WTC11 (cell line): ENCODE measurements at regions not wholly inside any gene's neighbourhood (a gene's known extent, or its start where the extent isn't known, plus 50 kb on each side); places are given as distances from the start of the nearest gene placed in this dataset.

Experiments used
- ATAC-seq: fragments of 200-7000 bp; cut with Tn5 transposase; 2 replicates; pipeline ENCODE4 v1.10.0; 2021; ENCODE audit warnings: mild to moderate bottlenecking, moderate library complexity
- CTCF ChIA-PET: fragments of 300-600 bp; sonication (Branson Sonifier 250); formaldehyde crosslinking; loops from one replicate; lab custom pipeline; 2021; ENCODE audit warnings: antibody characterized with exemption; lab: Charles Lee
- POLR2A ChIA-PET: fragments of 350-600 bp; sonication (Branson Sonifier 250); formaldehyde crosslinking; loops from one replicate; lab custom pipeline; 2021; ENCODE audit warnings: antibody characterized with exemption; lab: Charles Lee
- DNase-seq: peaks from one replicate; pipeline ENCODE4 v3.0.0; 2021; ENCODE audit warnings: low spot score
- H3K27ac Mint-ChIP-seq: 2 replicates; pipeline ENCODE4 v1.8.0; 2021; ENCODE audit warnings: mixed read lengths
- H3K27me3 Mint-ChIP-seq: 2 replicates; pipeline ENCODE4 v1.8.0; 2021; ENCODE audit warnings: low read depth, mild to moderate bottlenecking, moderate library complexity, mixed read lengths
- H3K36me3 Mint-ChIP-seq: 2 replicates; pipeline ENCODE4 v1.8.0; 2021; ENCODE audit warnings: mixed read lengths
- H3K4me1 Mint-ChIP-seq: 2 replicates; pipeline ENCODE4 v1.8.0; 2022; ENCODE audit warnings: mixed read lengths
- H3K4me3 Mint-ChIP-seq: 2 replicates; pipeline ENCODE4 v1.8.0; 2021; ENCODE audit warnings: mild to moderate bottlenecking, moderate library complexity, mixed read lengths
- H3K9me3 Mint-ChIP-seq: 2 replicates; pipeline ENCODE4 v1.8.0; 2021; ENCODE audit warnings: mixed read lengths
- AFF4 ChIP-seq: sonication (generic); formaldehyde crosslinking; IDR thresholded peaks from 2 replicates; pipeline ENCODE4 v1.8.1; 2023; ENCODE audit warnings: mild to moderate bottlenecking, missing genetic modification reagents, borderline replicate concordance
- E2F4 ChIP-seq: sonication (generic); formaldehyde crosslinking; IDR thresholded peaks from 2 replicates; pipeline ENCODE4 v1.8.1; 2022; ENCODE audit warnings: low read depth, mild to moderate bottlenecking, moderate library complexity, missing genetic modification reagents, borderline replicate concordance
- GRHL2 ChIP-seq: fragments of 250-450 bp; sonication (Bioruptor Pico); IDR thresholded peaks from 2 replicates; pipeline ENCODE4 v1.8.0; 2022; ENCODE audit warnings: mild to moderate bottlenecking, moderate library complexity; ENCODE audit not compliant: insufficient replicate concordance, severe bottlenecking
- HMGA2 ChIP-seq: fragments of 250-450 bp; sonication (Bioruptor Pico); IDR thresholded peaks from 2 replicates; pipeline ENCODE4 v1.4.0; 2021; ENCODE audit warnings: mild to moderate bottlenecking, moderate library complexity
- KAT7 ChIP-seq: sonication (generic); formaldehyde crosslinking; IDR thresholded peaks from 2 replicates; pipeline ENCODE4 v1.8.1; 2023; ENCODE audit warnings: missing genetic modification reagents, mild to moderate bottlenecking, borderline replicate concordance
- MLX ChIP-seq: sonication (generic); formaldehyde crosslinking; IDR thresholded peaks from 2 replicates; pipeline ENCODE4 v1.8.1; 2023; ENCODE audit warnings: mild to moderate bottlenecking, missing genetic modification reagents, moderate library complexity
- NFATC4 ChIP-seq: fragments of 250-450 bp; sonication (Bioruptor Pico); IDR thresholded peaks from 2 replicates; pipeline ENCODE4 v1.9.0; 2021; ENCODE audit warnings: mild to moderate bottlenecking
- PRRX2 ChIP-seq: fragments of 250-450 bp; sonication (Bioruptor Pico); IDR thresholded peaks from 2 replicates; pipeline ENCODE4 v1.8.0; 2021; ENCODE audit warnings: mild to moderate bottlenecking
- RORB ChIP-seq: fragments of 250-450 bp; sonication (Bioruptor Pico); IDR thresholded peaks from 2 replicates; pipeline ENCODE4 v1.9.0; 2021; ENCODE audit warnings: mild to moderate bottlenecking
- SMAD4 ChIP-seq: sonication (generic); formaldehyde crosslinking; IDR thresholded peaks from 2 replicates; pipeline ENCODE4 v1.8.0; 2022; ENCODE audit warnings: mild to moderate bottlenecking, missing genetic modification reagents
- TP53 ChIP-seq: sonication (generic); formaldehyde crosslinking; IDR thresholded peaks from 2 replicates; pipeline ENCODE4 v1.8.1; 2023; ENCODE audit warnings: mild to moderate bottlenecking, missing genetic modification reagents
- ZNF121 ChIP-seq: sonication (generic); formaldehyde crosslinking; IDR thresholded peaks from 2 replicates; pipeline ENCODE4 v1.8.0; 2023; ENCODE audit warnings: missing genetic modification reagents
- ZNF219 ChIP-seq: sonication (generic); formaldehyde crosslinking; IDR thresholded peaks from 2 replicates; pipeline ENCODE4 v1.8.0; 2023; ENCODE audit warnings: missing genetic modification reagents, mild to moderate bottlenecking, borderline replicate concordance
- ZNF232 ChIP-seq: sonication (generic); formaldehyde crosslinking; IDR thresholded peaks from 2 replicates; pipeline ENCODE4 v1.8.0; 2022; ENCODE audit warnings: mild to moderate bottlenecking, missing genetic modification reagents
- ZNF263 ChIP-seq: sonication (generic); formaldehyde crosslinking; IDR thresholded peaks from 2 replicates; pipeline ENCODE4 v1.8.1; 2022; ENCODE audit warnings: low read depth, mild to moderate bottlenecking, moderate library complexity, missing genetic modification reagents
- TF ChIP-seq, protein P1 (sequence below): fragments of 250-450 bp; sonication (Bioruptor Pico); IDR thresholded peaks from 2 replicates; pipeline ENCODE4 v2.1.2; 2022; ENCODE audit warnings: mild to moderate bottlenecking, moderate library complexity
- TF ChIP-seq, protein P2 (sequence below): fragments of 250-450 bp; sonication (Bioruptor Pico); conservative IDR thresholded peaks from 2 replicates; pipeline ENCODE4 v1.9.0; 2021; ENCODE audit warnings: mild to moderate bottlenecking
- TF ChIP-seq, protein P3 (sequence below): sonication (generic); formaldehyde crosslinking; IDR thresholded peaks from 2 replicates; pipeline ENCODE4 v1.8.0; 2022; ENCODE audit warnings: mild to moderate bottlenecking, missing genetic modification reagents
- TF ChIP-seq, protein P4 (sequence below): sonication (generic); formaldehyde crosslinking; IDR thresholded peaks from 2 replicates; pipeline ENCODE4 v1.8.1; 2022; ENCODE audit warnings: mild to moderate bottlenecking, moderate library complexity, missing genetic modification reagents

- Mint-ChIP-seq H3K27ac (no peak overlapping the region), H3K4me1 (no peaks in the 10 kb centered on the region), H3K4me3 (no peak overlapping the region), H3K27me3 (no peaks in the 10 kb centered on the region), H3K9me3 (peaks cover 21% of the 10 kb centered on the region), H3K36me3 (no peaks in the 10 kb centered on the region)
- no peak for DNase-seq
- TF ChIP-seq, protein P1, sequence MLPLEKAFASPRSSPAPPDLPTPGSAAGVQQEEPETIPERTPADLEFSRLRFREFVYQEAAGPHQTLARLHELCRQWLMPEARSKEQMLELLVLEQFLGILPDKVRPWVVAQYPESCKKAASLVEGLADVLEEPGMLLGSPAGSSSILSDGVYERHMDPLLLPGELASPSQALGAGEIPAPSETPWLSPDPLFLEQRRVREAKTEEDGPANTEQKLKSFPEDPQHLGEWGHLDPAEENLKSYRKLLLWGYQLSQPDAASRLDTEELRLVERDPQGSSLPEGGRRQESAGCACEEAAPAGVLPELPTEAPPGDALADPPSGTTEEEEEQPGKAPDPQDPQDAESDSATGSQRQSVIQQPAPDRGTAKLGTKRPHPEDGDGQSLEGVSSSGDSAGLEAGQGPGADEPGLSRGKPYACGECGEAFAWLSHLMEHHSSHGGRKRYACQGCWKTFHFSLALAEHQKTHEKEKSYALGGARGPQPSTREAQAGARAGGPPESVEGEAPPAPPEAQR (CRISPR knock-in tag): no peak
- TF ChIP-seq ZNF121 (CRISPR knock-in tag): no peak
- ChIA-PET CTCF (no interaction called here), POLR2A (interaction anchor here (0.7 kb wide), 1 partner anchor 18 kb away, joined by 5 read pairs; no protein-coding TSS in a partner anchor)
- ATAC-seq: no peak
These were observed 356.4 kb upstream of the TSHZ3 start for GRCh38 chr19:31705656-31706055.

GRCh38 chr19:31706131-31706530 lies 356.9 kb upstream of the TSHZ3 start:
- Mint-ChIP-seq H3K9me3 (peaks cover 21% of the 10 kb centered on the region), H3K27ac (no peak overlapping the region), H3K36me3 (no peaks in the 10 kb centered on the region), H3K27me3 (no peaks in the 10 kb centered on the region), H3K4me1 (no peaks in the 10 kb centered on the region), H3K4me3 (no peak overlapping the region)
- no peak for ATAC-seq
- ChIA-PET POLR2A (interaction anchor here (0.7 kb wide), 1 partner anchor 18 kb away, joined by 5 read pairs; no protein-coding TSS in a partner anchor), CTCF (no interaction called here)
- TF ChIP-seq TP53: no peak
- no peak for TF ChIP-seq NFATC4 (CRISPR knock-in tag)
- TF ChIP-seq GRHL2 (CRISPR knock-in tag): no peak
- TF ChIP-seq SMAD4: no peak
- no peak for TF ChIP-seq HMGA2
- TF ChIP-seq ZNF263 (CRISPR knock-in tag): no peak
- TF ChIP-seq AFF4 (CRISPR knock-in tag): no peak
- no peak for TF ChIP-seq RORB (CRISPR knock-in tag)
- no peak for TF ChIP-seq ZNF232
- TF ChIP-seq E2F4 (CRISPR knock-in tag): no peak
- no peak for TF ChIP-seq MLX (CRISPR knock-in tag)
- TF ChIP-seq PRRX2 (CRISPR knock-in tag): no peak
- no peak for DNase-seq

- no peaks in the 10 kb centered on the region for H3K27me3 Mint-ChIP-seq
- no peak overlapping the region for H3K4me3 Mint-ChIP-seq
- ChIA-PET CTCF (no interaction called here), POLR2A (interaction anchor here (0.7 kb wide), 1 partner anchor 19 kb away, joined by 5 read pairs; no protein-coding TSS in a partner anchor)
- no peak overlapping the region for H3K27ac Mint-ChIP-seq
- ATAC-seq (no peak), DNase-seq (no peak)
- H3K9me3 Mint-ChIP-seq: peaks cover 23% of the 10 kb centered on the region
- H3K36me3 Mint-ChIP-seq: no peaks in the 10 kb centered on the region
- no peaks in the 10 kb centered on the region for H3K4me1 Mint-ChIP-seq
- TF ChIP-seq, protein P2, sequence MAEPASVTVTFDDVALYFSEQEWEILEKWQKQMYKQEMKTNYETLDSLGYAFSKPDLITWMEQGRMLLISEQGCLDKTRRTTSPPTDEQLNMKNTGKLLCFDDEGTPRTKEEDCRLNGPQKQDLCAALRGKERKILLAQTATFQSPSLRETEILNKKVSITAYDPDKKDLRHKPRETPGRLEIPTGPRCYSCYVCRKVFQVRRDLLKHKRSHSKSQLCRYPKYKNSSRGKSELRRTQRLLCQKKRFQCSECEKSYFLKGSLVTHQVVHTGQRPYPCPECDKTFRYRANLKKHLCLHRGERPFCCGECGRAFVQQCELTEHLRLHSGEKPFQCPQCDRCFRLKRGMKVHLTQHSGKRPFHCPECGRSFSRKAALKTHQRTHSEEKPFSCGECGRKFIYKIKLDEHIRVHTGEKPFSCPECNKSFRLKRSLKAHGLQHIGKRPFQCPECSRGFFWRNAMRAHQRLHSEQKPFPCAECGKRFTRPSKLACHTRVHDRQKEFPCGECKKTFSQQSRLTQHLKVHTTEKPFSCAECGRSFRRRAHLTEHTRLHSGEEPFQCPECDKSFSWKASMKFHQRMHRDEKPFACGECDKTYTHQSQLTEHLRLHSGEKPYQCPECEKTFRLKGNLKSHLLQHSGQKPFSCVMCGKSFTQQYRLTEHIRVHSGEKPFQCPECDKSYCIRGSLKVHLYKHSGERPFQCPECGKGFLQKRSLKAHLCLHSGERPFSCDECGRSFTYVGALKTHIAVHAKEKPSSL (CRISPR knock-in tag): no peak
- no peak for TF ChIP-seq ZNF219 (CRISPR knock-in tag)
- TF ChIP-seq, protein P3, sequence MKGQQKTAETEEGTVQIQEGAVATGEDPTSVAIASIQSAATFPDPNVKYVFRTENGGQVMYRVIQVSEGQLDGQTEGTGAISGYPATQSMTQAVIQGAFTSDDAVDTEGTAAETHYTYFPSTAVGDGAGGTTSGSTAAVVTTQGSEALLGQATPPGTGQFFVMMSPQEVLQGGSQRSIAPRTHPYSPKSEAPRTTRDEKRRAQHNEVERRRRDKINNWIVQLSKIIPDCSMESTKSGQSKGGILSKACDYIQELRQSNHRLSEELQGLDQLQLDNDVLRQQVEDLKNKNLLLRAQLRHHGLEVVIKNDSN (CRISPR knock-in tag): no peak
- TF ChIP-seq, protein P4, sequence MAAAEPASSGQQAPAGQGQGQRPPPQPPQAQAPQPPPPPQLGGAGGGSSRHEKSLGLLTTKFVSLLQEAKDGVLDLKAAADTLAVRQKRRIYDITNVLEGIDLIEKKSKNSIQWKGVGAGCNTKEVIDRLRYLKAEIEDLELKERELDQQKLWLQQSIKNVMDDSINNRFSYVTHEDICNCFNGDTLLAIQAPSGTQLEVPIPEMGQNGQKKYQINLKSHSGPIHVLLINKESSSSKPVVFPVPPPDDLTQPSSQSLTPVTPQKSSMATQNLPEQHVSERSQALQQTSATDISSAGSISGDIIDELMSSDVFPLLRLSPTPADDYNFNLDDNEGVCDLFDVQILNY: no peak
- no peak for TF ChIP-seq KAT7 (CRISPR knock-in tag)
These were observed 357.7 kb upstream of the TSHZ3 start for GRCh38 chr19:31706691-31707620.
